ENCODE measurements at regions not wholly inside any gene's neighbourhood (a gene's known extent, or its start where the extent isn't known, plus 50 kb on each side); places are given as distances from the start of the nearest gene placed in this dataset.

GRCh38 chr4:123870216-123870876 is 473.8 kb downstream of the SPRY1 start:
- DNase-seq (ENCODE audit: extremely low read depth in 1 of 11, low read depth in 9 of 11, low spot score in 4 of 11) = no peak

- no peak for DNase-seq (ENCODE audit: extremely low read depth in 1 of 11, low read depth in 9 of 11, low spot score in 4 of 11)
Observed at GRCh38 chr4:123871341-123871740, 474.7 kb downstream of the SPRY1 start.

- no peak for DNase-seq (ENCODE audit: extremely low read depth in 1 of 11, low read depth in 9 of 11, low spot score in 4 of 11)
Observed at GRCh38 chr4:123874063-123874462, 477.5 kb downstream of the SPRY1 start.

- no peak for DNase-seq (ENCODE audit: extremely low read depth in 1 of 11, low read depth in 9 of 11, low spot score in 4 of 11)
Observed at GRCh38 chr4:123876143-123876542, 479.5 kb downstream of the SPRY1 start.

- peak in 1 of 11 donors; percentile 46 for DNase-seq (ENCODE audit: extremely low read depth in 1 of 11, low read depth in 9 of 11, low spot score in 4 of 11)
Observed at GRCh38 chr4:123876671-123877101, 480.1 kb downstream of the SPRY1 start.

- no peak for DNase-seq (ENCODE audit: extremely low read depth in 1 of 11, low read depth in 9 of 11, low spot score in 4 of 11)
Observed at GRCh38 chr4:123877551-123877950, 481.0 kb downstream of the SPRY1 start.

- no peak for DNase-seq (ENCODE audit: extremely low read depth in 1 of 11, low read depth in 9 of 11, low spot score in 4 of 11)
Observed at GRCh38 chr4:123878976-123879375, 482.4 kb downstream of the SPRY1 start.

GRCh38 chr4:123880631-123881030 is 484.0 kb downstream of the SPRY1 start:
- no peak for DNase-seq (ENCODE audit: extremely low read depth in 1 of 11, low read depth in 9 of 11, low spot score in 4 of 11)

- no peak for DNase-seq (ENCODE audit: extremely low read depth in 1 of 11, low read depth in 9 of 11, low spot score in 4 of 11)
Observed at GRCh38 chr4:123884922-123885321, 488.3 kb downstream of the SPRY1 start.

GRCh38 chr4:123889507-123889906 is 492.9 kb downstream of the SPRY1 start:
- no peak for DNase-seq (ENCODE audit: extremely low read depth in 1 of 11, low read depth in 9 of 11, low spot score in 4 of 11)

- DNase-seq (ENCODE audit: extremely low read depth in 1 of 11, low read depth in 9 of 11, low spot score in 4 of 11) = no peak
Observed at GRCh38 chr4:123890889-123891288, 494.3 kb downstream of the SPRY1 start.

GRCh38 chr4:123891881-123892280 is 495.3 kb downstream of the SPRY1 start:
- peak in 2 of 11 donors; percentile 45 to 64 for DNase-seq (ENCODE audit: extremely low read depth in 1 of 11, low read depth in 9 of 11, low spot score in 4 of 11)

GRCh38 chr4:123892368-123892976 is 495.9 kb downstream of the SPRY1 start:
- DNase-seq (ENCODE audit: extremely low read depth in 1 of 11, low read depth in 9 of 11, low spot score in 4 of 11) = peak in 1 of 11 donors; percentile 25

GRCh38 chr4:123893011-123893981 is 496.7 kb downstream of the SPRY1 start:
- DNase-seq (ENCODE audit: extremely low read depth in 1 of 11, low read depth in 9 of 11, low spot score in 4 of 11) = peak in 2 of 11 donors; percentile 32 to 37

- no peak for DNase-seq (ENCODE audit: extremely low read depth in 1 of 11, low read depth in 9 of 11, low spot score in 4 of 11)
Observed at GRCh38 chr4:123896446-123897071, 500.0 kb downstream of the SPRY1 start.

- no peak for DNase-seq (ENCODE audit: extremely low read depth in 1 of 11, low read depth in 9 of 11, low spot score in 4 of 11)
Observed at GRCh38 chr4:123898946-123899666, 502.5 kb downstream of the SPRY1 start.

GRCh38 chr4:123904882-123905281 is 508.3 kb downstream of the SPRY1 start:
- DNase-seq (ENCODE audit: extremely low read depth in 1 of 11, low read depth in 9 of 11, low spot score in 4 of 11) = no peak

- DNase-seq (ENCODE audit: extremely low read depth in 1 of 11, low read depth in 9 of 11, low spot score in 4 of 11) = no peak
Observed at GRCh38 chr4:123913598-123913997, 517.0 kb downstream of the SPRY1 start.

- DNase-seq (ENCODE audit: extremely low read depth in 1 of 11, low read depth in 9 of 11, low spot score in 4 of 11) = no peak
Observed at GRCh38 chr4:123916821-123917220, 520.2 kb downstream of the SPRY1 start.

Measured in renal cortex interstitium (tissue), 11 donors.